Activated effector memory CD4-positive, alpha-beta T cell treated with Interleukin-2 at 50 U/mL for 16 hours (primary cell): ENCODE measurements at regions not wholly inside any gene's neighbourhood (a gene's known extent, or its start where the extent isn't known, plus 50 kb on each side); places are given as distances from the start of the nearest gene placed in this dataset.
"Not testable (repeated sequence)": the region's sequence is repeated elsewhere in the genome, so short reads cannot be mapped to it uniquely, and the experiment has no call there.

Source experiments
- DNase-seq: peaks from one replicate; pipeline ENCODE4 v3.0.0-alpha.2; 2020

- no peak for DNase-seq
Measured at GRCh38 chr5:100188778-100189177, 346.4 kb upstream of the FAM174A start.

GRCh38 chr5:100188339-100188738, 346.8 kb upstream of the FAM174A start:
- no peak for DNase-seq

GRCh38 chr5:100186181-100186580, 349.0 kb upstream of the FAM174A start:
- no peak for DNase-seq

- no peak for DNase-seq
Measured at GRCh38 chr5:100182402-100182801, 352.8 kb upstream of the FAM174A start.

- DNase-seq = no peak
Measured at GRCh38 chr5:100175346-100175745, 359.8 kb upstream of the FAM174A start.

- no peak for DNase-seq
Measured at GRCh38 chr5:100165309-100165708, 369.9 kb upstream of the FAM174A start.

- no peak for DNase-seq
Measured at GRCh38 chr5:100161868-100162267, 373.3 kb upstream of the FAM174A start.

GRCh38 chr5:100157066-100157465, 378.1 kb upstream of the FAM174A start:
- no peak for DNase-seq

- DNase-seq = no peak
Measured at GRCh38 chr5:100148239-100148638, 386.9 kb upstream of the FAM174A start.

- DNase-seq = no peak
Measured at GRCh38 chr5:100142607-100143006, 392.6 kb upstream of the FAM174A start.

- DNase-seq = no peak
Measured at GRCh38 chr5:100131161-100131560, 404.0 kb upstream of the FAM174A start.

- DNase-seq = no peak
Measured at GRCh38 chr5:100130307-100130706, 404.9 kb upstream of the FAM174A start.

- DNase-seq = no peak
Measured at GRCh38 chr5:100119903-100120302, 415.3 kb upstream of the FAM174A start.

GRCh38 chr5:100110497-100110896, 424.7 kb upstream of the FAM174A start:
- no peak for DNase-seq

- no peak for DNase-seq
Measured at GRCh38 chr5:100108883-100109282, 426.3 kb upstream of the FAM174A start.

GRCh38 chr5:100103592-100104119, 431.5 kb upstream of the FAM174A start:
- DNase-seq = not testable (repeated sequence)

- DNase-seq = not testable (repeated sequence)
Measured at GRCh38 chr5:100101466-100101865, 433.7 kb upstream of the FAM174A start.

GRCh38 chr5:100096328-100096727, 438.8 kb upstream of the FAM174A start:
- DNase-seq = not testable (repeated sequence)

- DNase-seq = not testable (repeated sequence)
Measured at GRCh38 chr5:100080703-100081102, 454.5 kb upstream of the FAM174A start.

GRCh38 chr5:100079163-100079562, 456.0 kb upstream of the FAM174A start:
- DNase-seq = not testable (repeated sequence)

- not testable (repeated sequence) for DNase-seq
Measured at GRCh38 chr5:100066020-100066419, 469.2 kb upstream of the FAM174A start.

- DNase-seq = no peak
Measured at GRCh38 chr5:100043475-100043874, 491.7 kb upstream of the FAM174A start.

- DNase-seq = no peak
Measured at GRCh38 chr5:100026606-100027005, 508.6 kb upstream of the FAM174A start.

- DNase-seq = no peak
Measured at GRCh38 chr5:100023536-100023935, 511.6 kb upstream of the FAM174A start.

GRCh38 chr5:100017520-100018262, 517.5 kb upstream of the FAM174A start:
- no peak for DNase-seq
